ENCODE measurements at regions not wholly inside any gene's neighbourhood (a gene's known extent, or its start where the extent isn't known, plus 50 kb on each side); places are given as distances from the start of the nearest gene placed in this dataset.

GRCh38 chr10:3955493-3955892 is 170.5 kb upstream of the KLF6 start:
- TF ChIP-seq CTCF (IDR thresholded peaks at IDR 0.05; ENCODE audit: insufficient read depth, low read length), result no peak
- no peak for TF ChIP-seq POLR2AphosphoS5 (IDR thresholded peaks at IDR 0.05; ENCODE audit: low read depth)
- TF ChIP-seq GABPA (IDR thresholded peaks at IDR 0.05; ENCODE audit: low read depth), result no peak
- no peak for TF ChIP-seq REST (IDR thresholded peaks at IDR 0.05; ENCODE audit: insufficient replicate concordance, low read depth)
